ENCODE measurements at regions not wholly inside any gene's neighbourhood (a gene's known extent, or its start where the extent isn't known, plus 50 kb on each side); places are given as distances from the start of the nearest gene placed in this dataset.

DNA sequence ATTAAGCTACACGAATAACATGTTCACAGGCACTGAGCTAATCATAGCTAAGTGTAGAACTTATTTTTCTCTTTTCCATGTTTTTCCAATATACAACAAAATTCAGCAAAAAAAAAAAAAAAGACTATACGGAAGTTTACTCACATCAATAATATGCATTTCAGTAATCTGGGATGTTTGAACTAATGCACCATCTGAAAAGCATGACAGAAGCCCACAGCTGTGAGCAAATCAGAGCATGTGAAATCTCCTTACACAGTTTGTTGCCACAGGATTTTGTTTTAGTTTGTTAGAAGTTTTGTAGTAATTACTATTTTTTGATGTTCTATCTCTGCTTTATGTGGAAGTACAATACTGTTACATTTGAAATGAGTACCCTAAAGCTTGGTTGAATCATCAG, 1051.7 kb downstream of the TTLL7 start:
- Histone ChIP-seq H3K36me3 (no peaks in the 10 kb centered on the region), H3K27me3 (no peaks in the 10 kb centered on the region), H3K4me1 (no peaks in the 10 kb centered on the region), H3K4me3 (no peak overlapping the region), H3K9me3 (no peaks in the 10 kb centered on the region), H3K27ac (no peak overlapping the region)
- DNase-seq = no peak
- intact Hi-C loops (cut with DNase I) = no loop called here
- TF ChIP-seq, protein P1, sequence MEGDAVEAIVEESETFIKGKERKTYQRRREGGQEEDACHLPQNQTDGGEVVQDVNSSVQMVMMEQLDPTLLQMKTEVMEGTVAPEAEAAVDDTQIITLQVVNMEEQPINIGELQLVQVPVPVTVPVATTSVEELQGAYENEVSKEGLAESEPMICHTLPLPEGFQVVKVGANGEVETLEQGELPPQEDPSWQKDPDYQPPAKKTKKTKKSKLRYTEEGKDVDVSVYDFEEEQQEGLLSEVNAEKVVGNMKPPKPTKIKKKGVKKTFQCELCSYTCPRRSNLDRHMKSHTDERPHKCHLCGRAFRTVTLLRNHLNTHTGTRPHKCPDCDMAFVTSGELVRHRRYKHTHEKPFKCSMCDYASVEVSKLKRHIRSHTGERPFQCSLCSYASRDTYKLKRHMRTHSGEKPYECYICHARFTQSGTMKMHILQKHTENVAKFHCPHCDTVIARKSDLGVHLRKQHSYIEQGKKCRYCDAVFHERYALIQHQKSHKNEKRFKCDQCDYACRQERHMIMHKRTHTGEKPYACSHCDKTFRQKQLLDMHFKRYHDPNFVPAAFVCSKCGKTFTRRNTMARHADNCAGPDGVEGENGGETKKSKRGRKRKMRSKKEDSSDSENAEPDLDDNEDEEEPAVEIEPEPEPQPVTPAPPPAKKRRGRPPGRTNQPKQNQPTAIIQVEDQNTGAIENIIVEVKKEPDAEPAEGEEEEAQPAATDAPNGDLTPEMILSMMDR (IDR thresholded peaks at IDR 0.05) = no peak
- ATAC-seq = no peak
- WGBS, 2 donors = 83% methylated on average over 2 of the region's 2 CpGs
- no peak for FAIRE-seq

DNA sequence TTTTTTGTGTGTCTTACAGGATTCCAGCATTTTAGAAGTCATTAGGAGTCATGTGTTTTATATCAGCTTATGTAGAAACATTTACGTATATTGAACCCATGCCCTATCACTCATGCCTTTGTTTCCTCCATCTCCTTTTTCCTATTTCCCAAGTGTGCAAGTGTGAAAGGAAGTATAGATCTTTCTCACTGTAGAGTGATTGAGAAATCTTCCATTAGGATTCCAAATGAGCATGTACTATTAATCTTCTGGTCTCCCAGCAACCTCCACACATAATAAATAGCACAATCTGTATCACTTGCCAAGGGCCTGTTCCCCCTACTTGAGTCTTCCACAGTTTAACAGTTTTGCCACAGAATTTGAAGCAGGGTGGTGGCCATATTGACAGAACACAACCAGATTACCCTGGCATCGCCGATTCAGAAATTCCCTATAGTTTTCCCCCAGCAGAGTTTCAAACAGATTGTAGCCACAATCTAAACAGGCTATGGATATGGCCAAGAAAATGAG, 1052.8 kb downstream of the TTLL7 start:
- Histone ChIP-seq H3K4me3 (no peak overlapping the region), H3K4me1 (no peaks in the 10 kb centered on the region), H3K9me3 (no peaks in the 10 kb centered on the region), H3K27me3 (no peaks in the 10 kb centered on the region), H3K36me3 (no peaks in the 10 kb centered on the region), H3K27ac (no peak overlapping the region)
- TF ChIP-seq, protein P1 (IDR thresholded peaks at IDR 0.05) = no peak
- no peak for FAIRE-seq
- no peak for ATAC-seq
- intact Hi-C loops (cut with DNase I) = no loop called here
- 91 to 96% methylated on average over 3 of the region's 3 CpGs for WGBS, 2 donors
- no peak for DNase-seq

DNA sequence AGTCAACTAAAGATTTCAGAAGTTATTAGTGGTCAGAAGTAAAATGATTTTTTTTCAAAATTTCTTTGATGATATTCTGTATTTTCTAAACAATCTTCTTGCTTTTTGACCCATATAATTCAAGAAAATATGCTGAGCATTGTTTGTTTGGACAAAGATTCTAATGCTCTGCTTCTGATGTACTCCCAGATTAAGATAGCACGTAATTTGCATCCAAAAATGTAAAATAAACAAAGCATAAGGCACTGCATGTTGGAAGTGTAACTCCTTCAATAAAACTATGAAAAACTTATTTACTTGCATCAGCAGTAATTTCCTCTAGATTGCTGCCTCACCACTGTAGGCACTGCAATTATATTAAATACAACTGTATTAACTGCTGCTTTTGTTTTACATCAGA, 1054.1 kb downstream of the TTLL7 start:
- no peak overlapping the region for H3K27ac ChIP-seq
- H3K4me3 ChIP-seq = no peak overlapping the region
- no peak for ATAC-seq
- H3K4me1 ChIP-seq = no peaks in the 10 kb centered on the region
- intact Hi-C loops (cut with DNase I) = no loop called here
- DNase-seq = no peak
- H3K9me3 ChIP-seq = no peaks in the 10 kb centered on the region
- WGBS, 2 donors = 76 to 90% methylated on average over 1 of the region's 1 CpG
- no peaks in the 10 kb centered on the region for H3K27me3 ChIP-seq
- TF ChIP-seq, protein P1 (IDR thresholded peaks at IDR 0.05) = no peak
- H3K36me3 ChIP-seq = no peaks in the 10 kb centered on the region
- no peak for FAIRE-seq

DNA sequence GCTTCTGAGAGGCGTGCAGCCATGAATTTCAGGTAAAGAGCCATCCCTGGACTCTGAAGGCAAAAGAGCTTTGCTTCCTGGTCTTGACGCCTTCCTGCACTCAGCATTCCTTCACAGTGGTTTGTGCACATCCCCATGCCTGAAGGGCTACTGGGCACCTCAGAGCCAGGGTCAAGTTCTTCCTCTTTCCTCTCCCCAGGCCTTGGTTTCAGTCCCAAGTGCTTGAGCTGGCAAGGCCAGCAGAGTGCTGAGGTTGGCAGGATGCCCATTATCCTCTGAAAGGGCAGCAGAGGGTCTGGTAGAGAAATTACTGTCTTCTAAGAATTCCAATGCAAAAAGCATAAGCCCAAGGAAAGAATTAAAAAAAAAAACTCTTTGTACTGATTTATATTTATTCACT, 1064.9 kb downstream of the TTLL7 start:
- Histone ChIP-seq H3K27me3 (no peaks in the 10 kb centered on the region), H3K36me3 (no peaks in the 10 kb centered on the region), H3K9me3 (no peaks in the 10 kb centered on the region), H3K4me1 (no peaks in the 10 kb centered on the region), H3K27ac (no peak overlapping the region), H3K4me3 (no peak overlapping the region)
- DNase-seq (no peak), FAIRE-seq (no peak), ATAC-seq (no peak)
- intact Hi-C loops (cut with DNase I) = no loop called here
- TF ChIP-seq, protein P1 (IDR thresholded peaks at IDR 0.05) = no peak
- WGBS, 2 donors = 89 to 98% methylated on average over 2 of the region's 2 CpGs

DNA sequence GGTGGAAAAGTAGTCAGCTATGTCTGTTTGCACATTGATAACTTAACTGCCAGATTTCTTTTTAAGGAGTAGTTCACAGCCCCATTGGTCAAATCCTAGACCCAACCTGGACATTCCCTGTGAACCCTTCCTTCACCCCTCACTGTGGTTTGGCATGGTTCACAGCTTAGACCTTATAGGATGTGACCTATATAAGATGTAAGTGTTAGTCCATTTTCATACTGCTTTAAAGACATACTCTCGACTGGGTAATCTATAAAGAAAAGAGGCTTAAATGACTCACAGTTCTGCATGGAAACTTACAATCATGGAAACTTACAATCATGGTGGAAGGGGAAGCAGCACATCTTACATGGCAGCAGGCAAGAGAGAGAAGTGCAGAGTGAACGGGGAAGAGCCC, 1066.2 kb downstream of the TTLL7 start:
- no peak overlapping the region for H3K4me3 ChIP-seq
- no peaks in the 10 kb centered on the region for H3K36me3 ChIP-seq
- no peak overlapping the region for H3K27ac ChIP-seq
- no peak for ATAC-seq
- no peaks in the 10 kb centered on the region for H3K4me1 ChIP-seq
- intact Hi-C loops (cut with DNase I) = no loop called here
- H3K9me3 ChIP-seq = no peaks in the 10 kb centered on the region
- H3K27me3 ChIP-seq = no peaks in the 10 kb centered on the region
- TF ChIP-seq, protein P1 (IDR thresholded peaks at IDR 0.05) = no peak
- 85 to 90% methylated on average over 2 of the region's 2 CpGs for WGBS, 2 donors
- no peak for DNase-seq
- no peak for FAIRE-seq

All from pancreas (tissue), 10 donors.